ENCODE measurements at regions not wholly inside any gene's neighbourhood (a gene's known extent, or its start where the extent isn't known, plus 50 kb on each side); places are given as distances from the start of the nearest gene placed in this dataset.

- no peak for DNase-seq (ENCODE audit: low read depth)
These were observed 172.8 kb downstream of the LINC00237 start for GRCh38 chr20:20933142-20933958.

GRCh38 chr20:20932156-20932555 is 174.0 kb downstream of the LINC00237 start:
- DNase-seq (ENCODE audit: low read depth) = no peak

GRCh38 chr20:20931632-20932031 is 174.5 kb downstream of the LINC00237 start:
- no peak for DNase-seq (ENCODE audit: low read depth)

GRCh38 chr20:20931024-20931423 is 175.1 kb downstream of the LINC00237 start:
- no peak for DNase-seq (ENCODE audit: low read depth)

- no peak for DNase-seq (ENCODE audit: low read depth)
These were observed 175.7 kb downstream of the LINC00237 start for GRCh38 chr20:20930500-20930899.

GRCh38 chr20:20929341-20929740 is 176.8 kb downstream of the LINC00237 start:
- no peak for DNase-seq (ENCODE audit: low read depth)

GRCh38 chr20:20926222-20926905 is 179.8 kb downstream of the LINC00237 start:
- no peak for DNase-seq (ENCODE audit: low read depth)

GRCh38 chr20:20920433-20920832 is 185.7 kb downstream of the LINC00237 start:
- DNase-seq (ENCODE audit: low read depth) = no peak

- DNase-seq (ENCODE audit: low read depth) = no peak
These were observed 190.3 kb downstream of the LINC00237 start for GRCh38 chr20:20915844-20916243.

- DNase-seq (ENCODE audit: low read depth) = no peak
These were observed 192.0 kb upstream of the RALGAPA2 start for GRCh38 chr20:20904501-20904831.

GRCh38 chr20:20903773-20904500 is 191.5 kb upstream of the RALGAPA2 start:
- no peak for DNase-seq (ENCODE audit: low read depth)

GRCh38 chr20:20897922-20898321 is 185.5 kb upstream of the RALGAPA2 start:
- no peak for DNase-seq (ENCODE audit: low read depth)

GRCh38 chr20:20897145-20897544 is 184.7 kb upstream of the RALGAPA2 start:
- no peak for DNase-seq (ENCODE audit: low read depth)

GRCh38 chr20:20896606-20897005 is 184.2 kb upstream of the RALGAPA2 start:
- DNase-seq (ENCODE audit: low read depth) = no peak

GRCh38 chr20:20895537-20895936 is 183.1 kb upstream of the RALGAPA2 start:
- no peak for DNase-seq (ENCODE audit: low read depth)

- DNase-seq (ENCODE audit: low read depth) = no peak
These were observed 182.3 kb upstream of the RALGAPA2 start for GRCh38 chr20:20894753-20895152.

GRCh38 chr20:20894280-20894679 is 181.8 kb upstream of the RALGAPA2 start:
- no peak for DNase-seq (ENCODE audit: low read depth)

GRCh38 chr20:20892328-20892727 is 179.9 kb upstream of the RALGAPA2 start:
- DNase-seq (ENCODE audit: low read depth) = no peak

GRCh38 chr20:20890751-20891150 is 178.3 kb upstream of the RALGAPA2 start:
- no peak for DNase-seq (ENCODE audit: low read depth)

GRCh38 chr20:20888936-20889335 is 176.5 kb upstream of the RALGAPA2 start:
- DNase-seq (ENCODE audit: low read depth) = no peak

GRCh38 chr20:20888266-20888656 is 175.8 kb upstream of the RALGAPA2 start:
- no peak for DNase-seq (ENCODE audit: low read depth)

GRCh38 chr20:20887593-20888265 is 175.3 kb upstream of the RALGAPA2 start:
- DNase-seq (ENCODE audit: low read depth) = no peak
